Endothelial cell of umbilical vein (primary cell): ENCODE measurements at regions not wholly inside any gene's neighbourhood (a gene's known extent, or its start where the extent isn't known, plus 50 kb on each side); places are given as distances from the start of the nearest gene placed in this dataset.

Experiments used
- BruUV-seq: library from RNA; stranded (reverse); fragments of 400-500 nt; replicated peaks from 2 replicates; lab custom pipeline; 2021; lab: Mats Ljungman, UMichigan
- CTCF ChIA-PET: fragments of 300-600, 350-600 bp; sonication (Branson Sonifier 250); formaldehyde crosslinking; loops from one replicate; lab custom pipeline; 2021; ENCODE audit warnings: antibody characterized with exemption, inconsistent platforms; lab: Charles Lee
- POLR2A ChIA-PET: fragments of 300-600, 350-600 bp; sonication (Branson Sonifier 250); formaldehyde crosslinking; loops from one replicate; lab custom pipeline; 2021; ENCODE audit warnings: antibody characterized with exemption, inconsistent platforms; lab: Charles Lee
- DNase-seq: peaks from one replicate; pipeline ENCODE4 v3.0.0-alpha.2; 2011; ENCODE audit warnings: low read depth, low spot score
- FAIRE-seq: peaks from 2 replicates; lab custom pipeline; 2011; peaks lifted over from hg19 to GRCh38; lab: Jason Lieb, UNC
- H2AFZ ChIP-seq: 2 replicates; pipeline ENCODE4 v1.6.0; 2012; ENCODE audit warnings: low read depth, low read length, control low read depth, inconsistent platforms
- H3K27ac ChIP-seq: 2 replicates; pipeline ENCODE4 v1.5.1; 2011; ENCODE audit warnings: low read depth, mild to moderate bottlenecking, control low read depth, low read length, moderate library complexity; ENCODE audit not compliant: insufficient read depth
- H3K27me3 ChIP-seq, 2 experiments: 2 replicates each; pipeline versions ENCODE4 v1.6.0 to v1.6.1; 2011; ENCODE audit warnings: low read length in 2 of 2, mixed read lengths in 1 of 2; ENCODE audit not compliant: control insufficient read depth in 2 of 2, insufficient read depth in 2 of 2
- H3K36me3 ChIP-seq, 2 experiments: 2 replicates in 1 of 2; 3 replicates in 1 of 2; pipeline ENCODE4 v1.5.1; 2011; ENCODE audit warnings: low read length in 2 of 2, mild to moderate bottlenecking in 1 of 2, moderate library complexity in 1 of 2; ENCODE audit not compliant: control insufficient read depth in 2 of 2, insufficient read depth in 2 of 2; ENCODE audit errors: extremely low read depth in 1 of 2
- H3K4me1 ChIP-seq: 3 replicates; pipeline ENCODE4 v1.5.1; 2011; ENCODE audit warnings: mild to moderate bottlenecking, low read length; ENCODE audit not compliant: control insufficient read depth, insufficient read depth; ENCODE audit errors: extremely low read depth
- H3K4me2 ChIP-seq: 2 replicates; pipeline ENCODE4 v1.6.1; 2011; ENCODE audit warnings: low read length, control low read depth, mixed read lengths; ENCODE audit not compliant: insufficient read depth
- H3K4me3 ChIP-seq, 3 experiments: fragments of 200-600 bp in 1 of 3; sonication (generic), shearing (Covaris generic) in 1 of 3; replicated peaks in 1 of 3; 2 replicates each; pipeline ENCODE4 v1.5.1; 2011 to 2016; ENCODE audit warnings: control low read depth in 3 of 3, low read length in 3 of 3, mild to moderate bottlenecking in 2 of 3, inconsistent platforms in 1 of 3, low read depth in 1 of 3, moderate library complexity in 1 of 3; ENCODE audit not compliant: insufficient read depth in 1 of 3
- H3K79me2 ChIP-seq: 2 replicates; pipeline ENCODE4 v1.6.0; 2012; ENCODE audit warnings: low read length, inconsistent platforms; ENCODE audit not compliant: control insufficient read depth, insufficient read depth
- H3K9ac ChIP-seq: replicated peaks from 2 replicates; pipeline ENCODE3; 2011; ENCODE audit warnings: low read length, control low read depth; ENCODE audit not compliant: insufficient read depth; ENCODE audit errors: extremely low read depth
- H3K9me1 ChIP-seq: replicated peaks from 3 replicates; pipeline ENCODE4 v1.6.0; 2011; ENCODE audit warnings: mild to moderate bottlenecking, low read length; ENCODE audit not compliant: control insufficient read depth, insufficient read depth; ENCODE audit errors: extremely low read depth
- H3K9me3 ChIP-seq: replicated peaks from 2 replicates; pipeline ENCODE4 v1.5.1; 2012; ENCODE audit warnings: low read length, inconsistent platforms; ENCODE audit not compliant: control insufficient read depth, insufficient read depth
- H4K20me1 ChIP-seq: replicated peaks from 2 replicates; pipeline ENCODE3; 2011; ENCODE audit warnings: mild to moderate bottlenecking, low read length; ENCODE audit not compliant: control insufficient read depth, insufficient read depth; ENCODE audit errors: extremely low read depth
- EZH2 ChIP-seq: IDR thresholded peaks from 2 replicates; pipeline ENCODE4 v1.6.1; 2012; ENCODE audit warnings: borderline replicate concordance, low read depth, mild to moderate bottlenecking, moderate library complexity, low read length, inconsistent platforms; ENCODE audit not compliant: severe bottlenecking
- FOS ChIP-seq: IDR thresholded peaks from 2 replicates; pipeline ENCODE4 v1.6.1; 2011; ENCODE audit warnings: mild to moderate bottlenecking, low read length, moderate library complexity, borderline replicate concordance; ENCODE audit not compliant: insufficient read depth
- GATA2 ChIP-seq: IDR thresholded peaks from 2 replicates; pipeline ENCODE4 v1.7.0; 2011; ENCODE audit warnings: low read depth, mild to moderate bottlenecking, moderate library complexity, mixed read lengths, low read length; ENCODE audit not compliant: insufficient read length, insufficient read depth
- JUN ChIP-seq: IDR thresholded peaks from 2 replicates; pipeline ENCODE4 v1.6.1; 2011; ENCODE audit warnings: borderline replicate concordance, low read depth; ENCODE audit not compliant: insufficient read length, insufficient read depth
- MYC ChIP-seq: IDR thresholded peaks from one replicate; pipeline ENCODE4 v1.6.1; 2011; ENCODE audit warnings: mild to moderate bottlenecking, low read depth, low read length
- POLR2A ChIP-seq: IDR thresholded peaks from 2 replicates; pipeline ENCODE4 v1.6.1; 2012; ENCODE audit warnings: low read depth, mild to moderate bottlenecking, control low read depth, low read length
- POLR2AphosphoS5 ChIP-seq: IDR thresholded peaks from 2 replicates; pipeline ENCODE4 v1.6.1; 2012; ENCODE audit warnings: low read depth, mild to moderate bottlenecking, control low read depth, low read length, moderate library complexity; ENCODE audit not compliant: insufficient read depth
- dilution Hi-C: fragments of 300-500 bp; cut with MboI; formaldehyde crosslinking; loops from one replicate; pipeline ENCODE4 v1.15.0; 2019; ENCODE audit warnings: low sequenced_read_pairs; ENCODE audit not compliant: extremely low pct_ligation_motif_present
- intact Hi-C: fragments of 100-400 bp; cut with micrococcal nuclease; formaldehyde crosslinking; loops from one replicate; pipeline ENCODE4 v1.10.0; 2022
- TF ChIP-seq, protein P1 (sequence below): IDR thresholded peaks from 2 replicates; pipeline ENCODE4 v1.6.1; 2011; ENCODE audit not compliant: insufficient read depth, insufficient read length
- TF ChIP-seq, protein P2 (sequence below), 2 donors: IDR thresholded peaks; 1 replicate in 1 of 2; 2 replicates in 1 of 2; pipeline ENCODE4 v1.5.1; 2011; ENCODE audit warnings: low read length in 2 of 2, mild to moderate bottlenecking in 2 of 2, moderate library complexity in 2 of 2, control low read depth in 1 of 2, inconsistent platforms in 1 of 2, low read depth in 1 of 2; ENCODE audit not compliant: insufficient read depth in 1 of 2; ENCODE audit errors: extremely low read depth in 1 of 2

DNA sequence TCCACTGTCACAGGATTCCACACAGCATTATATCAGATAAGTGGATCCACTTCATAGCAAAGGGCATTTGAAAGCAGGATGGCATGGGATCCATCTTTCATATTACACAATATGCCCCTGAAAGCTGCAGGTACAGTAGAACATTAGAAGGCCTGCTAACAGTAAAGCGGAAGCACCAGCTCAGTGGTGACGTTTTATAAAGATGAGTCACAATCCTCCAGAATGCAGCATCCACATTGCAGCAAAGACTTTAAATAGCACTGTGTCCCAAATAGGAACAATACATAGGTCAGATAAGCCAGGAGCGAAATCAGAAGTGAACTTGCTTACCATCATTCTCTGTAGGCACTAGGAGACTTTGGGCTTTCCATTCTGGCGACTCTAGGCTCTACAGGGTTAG, 609.5 kb upstream of the FAT1 start:
- Histone ChIP-seq H3K79me2 (no peaks in the 10 kb centered on the region), H3K9ac (no peak overlapping the region), H3K9me3 (peaks cover 1% of the 10 kb centered on the region), H3K27me3 (no peaks in the 10 kb centered on the region), H3K36me3 (no peaks in the 10 kb centered on the region), H3K4me2 (no peak overlapping the region), H3K4me3 (no peak overlapping the region), H3K27ac (no peak overlapping the region), H4K20me1 (no peaks in the 10 kb centered on the region), H3K9me1 (no peaks in the 10 kb centered on the region), H3K4me1 (no peaks in the 10 kb centered on the region), H2AFZ (no peak overlapping the region)
- BruUV-seq = no TSS peak
- FAIRE-seq (no peak), DNase-seq (no peak)
- ChIA-PET POLR2A (no interaction called here), CTCF (no interaction called here)
- dilution Hi-C loops = no loop called here
- intact Hi-C loops = no loop called here
- no peak for TF ChIP-seq EZH2
- TF ChIP-seq POLR2AphosphoS5 = no peak
- TF ChIP-seq, protein P1, sequence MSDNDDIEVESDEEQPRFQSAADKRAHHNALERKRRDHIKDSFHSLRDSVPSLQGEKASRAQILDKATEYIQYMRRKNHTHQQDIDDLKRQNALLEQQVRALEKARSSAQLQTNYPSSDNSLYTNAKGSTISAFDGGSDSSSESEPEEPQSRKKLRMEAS = no peak
- no peak for TF ChIP-seq POLR2A
- TF ChIP-seq, protein P2, sequence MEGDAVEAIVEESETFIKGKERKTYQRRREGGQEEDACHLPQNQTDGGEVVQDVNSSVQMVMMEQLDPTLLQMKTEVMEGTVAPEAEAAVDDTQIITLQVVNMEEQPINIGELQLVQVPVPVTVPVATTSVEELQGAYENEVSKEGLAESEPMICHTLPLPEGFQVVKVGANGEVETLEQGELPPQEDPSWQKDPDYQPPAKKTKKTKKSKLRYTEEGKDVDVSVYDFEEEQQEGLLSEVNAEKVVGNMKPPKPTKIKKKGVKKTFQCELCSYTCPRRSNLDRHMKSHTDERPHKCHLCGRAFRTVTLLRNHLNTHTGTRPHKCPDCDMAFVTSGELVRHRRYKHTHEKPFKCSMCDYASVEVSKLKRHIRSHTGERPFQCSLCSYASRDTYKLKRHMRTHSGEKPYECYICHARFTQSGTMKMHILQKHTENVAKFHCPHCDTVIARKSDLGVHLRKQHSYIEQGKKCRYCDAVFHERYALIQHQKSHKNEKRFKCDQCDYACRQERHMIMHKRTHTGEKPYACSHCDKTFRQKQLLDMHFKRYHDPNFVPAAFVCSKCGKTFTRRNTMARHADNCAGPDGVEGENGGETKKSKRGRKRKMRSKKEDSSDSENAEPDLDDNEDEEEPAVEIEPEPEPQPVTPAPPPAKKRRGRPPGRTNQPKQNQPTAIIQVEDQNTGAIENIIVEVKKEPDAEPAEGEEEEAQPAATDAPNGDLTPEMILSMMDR (IDR thresholded peaks at IDR 0.05; ENCODE audit: extremely low read depth in 1 of 2, insufficient read depth in 1 of 2, low read depth in 1 of 2, low read length in 2 of 2) = no peak
- TF ChIP-seq FOS = no peak
- no peak for TF ChIP-seq JUN
- no peak for TF ChIP-seq MYC
- TF ChIP-seq GATA2 = no peak
